ENCODE measurements at regions not wholly inside any gene's neighbourhood (a gene's known extent, or its start where the extent isn't known, plus 50 kb on each side); places are given as distances from the start of the nearest gene placed in this dataset.

DNA sequence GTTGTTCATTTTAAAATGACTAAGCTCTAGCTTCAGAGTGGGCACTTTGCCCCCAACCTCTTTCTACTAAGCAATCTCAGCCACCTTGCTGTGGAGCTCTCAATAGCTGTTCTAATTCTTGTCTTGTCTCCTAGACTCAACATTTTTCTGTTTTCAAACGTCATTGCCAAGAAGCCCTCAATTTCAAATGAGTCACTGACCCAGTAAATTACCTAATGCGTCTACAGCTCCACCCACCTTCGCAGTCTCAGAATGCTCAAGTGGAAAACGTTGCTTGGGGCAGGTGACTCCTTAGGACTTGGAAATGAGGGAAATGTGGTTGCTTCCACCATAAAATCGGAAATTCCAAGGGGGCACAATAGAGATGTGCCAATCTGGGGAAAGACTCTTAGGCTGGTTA, 59.0 kb downstream of the ING2 start:
- DNase-seq (ENCODE audit: low spot score), result no peak

DNA sequence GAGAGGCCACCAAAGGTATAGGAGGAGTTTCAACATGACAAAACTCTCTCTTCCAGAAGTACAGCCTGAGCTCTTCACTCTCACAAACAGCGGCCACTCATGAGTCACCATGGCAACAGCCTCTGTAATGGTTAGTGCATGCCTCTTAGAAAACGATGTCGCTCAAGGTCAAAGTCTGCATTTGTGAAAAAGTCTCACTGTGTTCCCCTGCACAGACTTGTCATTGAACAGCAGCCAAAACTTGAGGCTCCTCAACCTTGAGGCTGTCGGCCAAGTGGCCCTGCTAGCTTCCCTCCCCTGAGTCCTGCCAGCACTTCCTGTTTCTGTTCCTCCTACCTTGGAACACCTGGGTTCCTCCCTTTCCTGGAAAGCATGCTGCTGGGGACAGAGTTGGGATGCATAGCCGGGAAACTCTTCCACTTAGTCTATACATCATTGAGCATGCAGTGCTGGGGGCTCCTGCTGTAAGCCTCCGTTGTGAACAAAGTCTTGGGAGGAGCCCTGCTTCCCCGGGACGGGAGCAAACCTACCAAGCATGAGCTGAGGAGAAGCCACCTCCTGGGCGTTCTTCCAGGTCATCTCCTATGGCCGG, 66.6 kb downstream of the ING2 start:
- peak; percentile 6 for DNase-seq (ENCODE audit: low spot score)

DNA sequence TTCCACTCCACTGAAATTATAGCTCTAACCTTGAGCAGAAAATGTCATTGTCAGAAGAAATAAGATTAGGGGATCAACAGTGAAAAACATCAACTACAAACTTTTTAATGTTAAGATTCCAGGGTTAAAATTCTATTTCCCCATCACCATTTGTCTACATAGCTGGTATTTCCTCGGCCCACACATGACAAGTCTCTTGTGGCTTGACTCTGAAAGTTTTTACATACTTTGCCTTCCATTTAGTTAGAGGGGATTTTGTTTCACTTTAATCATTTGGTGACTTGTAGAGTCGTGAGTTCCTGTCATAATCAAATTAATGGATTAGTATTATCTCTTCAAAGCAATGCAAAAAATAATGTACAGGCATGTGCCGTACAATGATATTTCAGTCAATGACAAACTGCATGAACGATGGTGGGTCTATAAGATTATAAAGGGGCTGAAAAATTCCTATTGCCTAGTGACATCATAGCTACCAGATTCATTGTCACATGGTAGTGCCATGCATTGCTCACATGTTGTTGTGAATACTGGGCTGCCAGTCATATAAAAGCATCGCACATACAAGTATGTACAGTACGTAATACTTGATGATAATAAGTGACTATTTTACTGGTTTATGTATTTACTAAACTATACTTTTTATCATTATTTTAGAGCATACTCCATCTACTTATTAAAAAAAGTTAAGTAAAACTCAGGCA, 72.0 kb downstream of the ING2 start:
- no peak for DNase-seq (ENCODE audit: low spot score)

- DNase-seq (ENCODE audit: low spot score), result no peak
Measured at GRCh38 chr4:183580370-183580769, 75.5 kb downstream of the ING2 start.

GRCh38 chr4:183580849-183581248, 76.0 kb downstream of the ING2 start:
- no peak for DNase-seq (ENCODE audit: low spot score)

GRCh38 chr4:183586824-183587223, 72.2 kb downstream of the RWDD4 start:
- DNase-seq (ENCODE audit: low spot score), result no peak

DNA sequence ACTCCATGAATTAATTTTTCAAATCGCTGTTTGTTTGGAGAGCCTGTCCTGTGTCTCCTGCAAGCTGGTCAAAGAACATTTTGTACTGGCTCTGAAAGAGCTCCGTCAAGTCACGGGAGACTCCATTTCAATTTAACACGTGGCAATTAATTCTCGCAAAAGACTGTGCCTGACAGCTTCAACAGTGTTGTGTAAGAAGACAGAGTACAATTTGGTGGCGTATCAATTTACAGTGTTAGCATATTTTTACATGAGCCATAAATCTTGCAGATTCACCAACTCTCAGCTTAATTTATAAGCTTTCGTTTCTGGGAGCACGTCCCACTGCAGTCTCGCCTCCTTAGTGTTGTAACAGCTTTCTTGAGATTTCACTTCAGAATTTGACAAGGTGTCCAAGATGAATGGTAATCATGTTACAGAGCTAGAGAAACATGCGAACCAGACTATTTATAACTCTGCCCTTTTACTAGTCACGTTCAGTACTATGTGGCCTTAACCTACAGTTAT, 70.8 kb downstream of the RWDD4 start:
- no peak for DNase-seq (ENCODE audit: low spot score)

DNA sequence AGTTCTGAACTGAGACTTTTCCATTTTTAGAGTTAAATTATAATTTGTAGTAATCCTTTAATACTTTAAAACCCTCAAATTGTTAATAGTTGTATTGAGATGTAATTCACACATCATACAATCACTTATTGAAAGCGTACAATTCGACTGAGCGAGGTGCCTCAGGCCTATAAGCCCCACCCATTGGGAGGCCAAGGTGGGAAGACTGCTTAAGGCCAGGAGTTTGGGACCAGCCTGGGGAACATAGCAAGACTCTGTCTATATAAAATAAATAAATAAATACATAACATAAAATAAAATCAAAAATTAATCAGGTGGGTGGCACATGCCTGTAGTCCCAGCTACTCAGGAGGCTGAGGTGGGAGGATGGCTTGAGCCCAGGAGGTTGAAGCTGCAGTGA, 70.3 kb downstream of the RWDD4 start:
- DNase-seq (ENCODE audit: low spot score), result no peak

- DNase-seq (ENCODE audit: low spot score), result no peak
Measured at GRCh38 chr4:183589461-183590099, 69.4 kb downstream of the RWDD4 start.

Data from SK-N-DZ (cell line).